ENCODE measurements at regions not wholly inside any gene's neighbourhood (a gene's known extent, or its start where the extent isn't known, plus 50 kb on each side); places are given as distances from the start of the nearest gene placed in this dataset.

- no peak for DNase-seq (ENCODE audit: low spot score)
- BruUV-seq (replicated peaks): no TSS peak
- CTCF ChIA-PET: no interaction called here
Observed at GRCh38 chr3:72414481-72415016, 433.7 kb downstream of the SHQ1 start.

GRCh38 chr3:72413228-72413627 is 435.0 kb downstream of the SHQ1 start:
- Histone ChIP-seq H3K27me3 (replicated peaks; ENCODE audit: insufficient read depth, low read depth, low read length, poor library complexity) (no peaks in the 10 kb centered on the region), H3K27ac (ENCODE audit: low read depth, low read length, poor library complexity, severe bottlenecking) (no peak overlapping the region), H3K36me3 (ENCODE audit: insufficient read depth, low read length, poor library complexity, severe bottlenecking) (no peaks in the 10 kb centered on the region), H3K4me1 (ENCODE audit: insufficient read depth, low read length, poor library complexity, severe bottlenecking) (no peaks in the 10 kb centered on the region), H3K4me3 (ENCODE audit: low read depth, low read length, poor library complexity, severe bottlenecking) (no peak overlapping the region), H3K9me3 (ENCODE audit: low read depth, low read length, poor library complexity, severe bottlenecking) (no peaks in the 10 kb centered on the region)
- TF ChIP-seq EZH2 (IDR thresholded peaks at IDR 0.05; ENCODE audit: borderline replicate concordance, low read depth, low read length, poor library complexity, severe bottlenecking): no peak
- no peak for TF ChIP-seq CTCF (conservative IDR thresholded peaks at IDR 0.05; ENCODE audit: low read depth, low read length)
- DNase-seq (ENCODE audit: low spot score): no peak
- ChIA-PET CTCF (no interaction called here), POLR2A (ENCODE audit: low non-redundant PET) (no interaction called here)
- BruUV-seq (replicated peaks): no TSS peak
- intact Hi-C loops (cut with micrococcal nuclease; ENCODE audit: unreplicated experiment): no loop called here

More at GRCh38 chr3:72414481-72415016, 433.7 kb downstream of the SHQ1 start:
- no peaks in the 10 kb centered on the region for H3K36me3 ChIP-seq (ENCODE audit: insufficient read depth, low read length, poor library complexity, severe bottlenecking)
- TF ChIP-seq EZH2 (IDR thresholded peaks at IDR 0.05; ENCODE audit: borderline replicate concordance, low read depth, low read length, poor library complexity, severe bottlenecking): no peak
- TF ChIP-seq CTCF (conservative IDR thresholded peaks at IDR 0.05; ENCODE audit: low read depth, low read length): no peak
- no peaks in the 10 kb centered on the region for H3K4me1 ChIP-seq (ENCODE audit: insufficient read depth, low read length, poor library complexity, severe bottlenecking)
- no peaks in the 10 kb centered on the region for H3K27me3 ChIP-seq (replicated peaks; ENCODE audit: insufficient read depth, low read depth, low read length, poor library complexity)
- H3K9me3 ChIP-seq (ENCODE audit: low read depth, low read length, poor library complexity, severe bottlenecking): no peaks in the 10 kb centered on the region
- POLR2A ChIA-PET (ENCODE audit: low non-redundant PET): no interaction called here
- intact Hi-C loops (cut with micrococcal nuclease; ENCODE audit: unreplicated experiment): no loop called here
- no peak overlapping the region for H3K4me3 ChIP-seq (ENCODE audit: low read depth, low read length, poor library complexity, severe bottlenecking)
- no peak overlapping the region for H3K27ac ChIP-seq (ENCODE audit: low read depth, low read length, poor library complexity, severe bottlenecking)

GRCh38 chr3:72412340-72412956 is 435.8 kb downstream of the SHQ1 start:
- Histone ChIP-seq H3K9me3 (ENCODE audit: low read depth, low read length, poor library complexity, severe bottlenecking) (no peaks in the 10 kb centered on the region), H3K36me3 (ENCODE audit: insufficient read depth, low read length, poor library complexity, severe bottlenecking) (no peaks in the 10 kb centered on the region), H3K4me3 (ENCODE audit: low read depth, low read length, poor library complexity, severe bottlenecking) (no peak overlapping the region), H3K4me1 (ENCODE audit: insufficient read depth, low read length, poor library complexity, severe bottlenecking) (no peaks in the 10 kb centered on the region), H3K27ac (ENCODE audit: low read depth, low read length, poor library complexity, severe bottlenecking) (no peak overlapping the region), H3K27me3 (replicated peaks; ENCODE audit: insufficient read depth, low read depth, low read length, poor library complexity) (no peaks in the 10 kb centered on the region)
- POLR2A ChIA-PET (ENCODE audit: low non-redundant PET): no interaction called here
- intact Hi-C loops (cut with micrococcal nuclease; ENCODE audit: unreplicated experiment): no loop called here
- no TSS peak for BruUV-seq (replicated peaks)
- DNase-seq (ENCODE audit: low spot score): no peak
- TF ChIP-seq EZH2 (IDR thresholded peaks at IDR 0.05; ENCODE audit: borderline replicate concordance, low read depth, low read length, poor library complexity, severe bottlenecking) (no peak), CTCF (conservative IDR thresholded peaks at IDR 0.05; ENCODE audit: low read depth, low read length) (no peak)
- CTCF ChIA-PET: no interaction called here
